ENCODE measurements at regions not wholly inside any gene's neighbourhood (a gene's known extent, or its start where the extent isn't known, plus 50 kb on each side); places are given as distances from the start of the nearest gene placed in this dataset.

- no peak for DNase-seq
Measured at GRCh38 chr7:47040795-47041347, 541.0 kb downstream of the TNS3 start.

GRCh38 chr7:47039904-47040303, 542.0 kb downstream of the TNS3 start:
- no peak for DNase-seq

DNA sequence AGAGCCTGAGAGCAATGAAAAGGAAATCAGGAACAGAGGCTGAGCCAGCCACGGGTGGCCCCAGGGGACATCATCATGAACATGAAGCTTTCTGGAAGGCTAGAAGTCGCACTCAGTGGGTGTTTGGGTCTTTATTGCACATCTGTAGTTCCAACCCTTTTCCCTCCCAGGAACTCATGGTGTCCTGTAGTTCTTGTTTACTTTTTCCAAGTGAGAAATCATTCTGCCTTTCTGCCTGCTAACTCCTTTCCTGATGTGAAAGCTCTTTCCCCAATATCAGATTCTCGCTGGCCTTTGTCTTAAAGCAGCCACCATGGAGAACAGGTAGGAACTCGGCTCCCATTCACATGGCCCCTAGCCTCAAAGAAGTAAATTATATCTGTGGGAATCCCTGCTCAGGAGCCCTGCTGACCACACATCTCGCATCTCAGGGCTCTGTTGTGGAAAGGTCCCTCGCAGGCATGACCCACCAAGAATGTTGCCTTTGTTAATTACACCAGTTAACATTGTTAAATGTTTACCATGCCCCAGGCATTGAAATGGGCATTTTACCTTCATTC, 542.7 kb downstream of the TNS3 start:
- no peak for DNase-seq

DNA sequence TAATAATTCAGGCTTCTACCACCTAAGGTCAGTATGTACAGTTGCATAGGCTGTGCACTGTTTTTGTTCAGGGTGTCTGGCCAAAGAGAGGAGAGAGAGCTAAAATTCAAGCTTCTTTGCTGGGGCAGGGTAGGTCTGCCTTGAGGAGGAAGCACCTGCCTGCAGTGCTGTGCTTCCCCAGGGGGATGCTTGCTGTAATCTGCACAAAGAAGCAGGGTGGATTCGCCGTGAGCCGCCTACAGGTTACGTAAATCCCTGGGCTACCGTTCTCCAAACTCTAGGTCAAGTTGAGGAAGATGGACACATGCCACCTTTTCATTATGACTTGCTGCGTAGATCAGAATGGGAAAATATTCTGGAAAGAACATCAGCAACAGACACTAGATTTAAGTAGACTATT, 543.3 kb downstream of the TNS3 start:
- no peak for DNase-seq

GRCh38 chr7:47037607-47038006, 544.3 kb downstream of the TNS3 start:
- DNase-seq, result no peak

DNA sequence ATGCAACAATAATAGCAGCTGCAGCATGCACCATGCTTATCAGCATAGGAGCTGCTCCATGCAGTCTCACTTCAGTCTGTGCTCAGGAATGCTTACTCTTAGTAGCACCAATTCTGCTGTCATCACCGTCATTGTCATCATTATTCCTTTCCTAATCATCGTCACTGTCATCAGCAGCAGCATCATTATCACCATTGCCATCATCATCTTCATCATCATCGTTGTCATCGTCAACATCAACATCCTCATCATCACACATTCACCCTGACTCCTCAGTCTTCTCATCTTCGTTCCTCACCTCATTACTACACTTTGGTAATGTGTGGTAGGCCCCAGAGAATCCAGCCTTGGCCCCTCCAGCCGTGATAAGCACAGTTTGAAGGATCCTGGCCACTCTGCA, 545.0 kb downstream of the TNS3 start:
- DNase-seq, result no peak

GRCh38 chr7:47035522-47035921, 546.4 kb downstream of the TNS3 start:
- no peak for DNase-seq

DNA sequence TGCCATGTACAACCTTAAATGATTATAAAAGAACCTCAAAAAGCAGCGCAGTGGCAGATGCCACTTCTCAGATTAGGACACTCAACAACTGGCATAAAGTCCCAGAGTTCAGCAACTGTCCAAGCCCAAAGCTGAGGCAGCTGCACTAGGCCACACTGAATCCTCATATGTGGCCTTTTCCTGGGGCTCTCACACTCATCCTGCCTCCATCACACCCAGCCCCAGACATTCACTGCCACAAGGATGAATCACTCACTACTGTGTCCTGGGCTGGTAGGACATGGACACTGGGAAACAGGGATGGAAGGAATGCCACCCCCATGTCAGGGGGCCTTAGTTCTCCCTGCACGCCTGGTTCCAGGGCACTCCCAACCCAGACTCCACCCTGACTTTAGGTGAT, 547.7 kb downstream of the TNS3 start:
- DNase-seq, result no peak

DNA sequence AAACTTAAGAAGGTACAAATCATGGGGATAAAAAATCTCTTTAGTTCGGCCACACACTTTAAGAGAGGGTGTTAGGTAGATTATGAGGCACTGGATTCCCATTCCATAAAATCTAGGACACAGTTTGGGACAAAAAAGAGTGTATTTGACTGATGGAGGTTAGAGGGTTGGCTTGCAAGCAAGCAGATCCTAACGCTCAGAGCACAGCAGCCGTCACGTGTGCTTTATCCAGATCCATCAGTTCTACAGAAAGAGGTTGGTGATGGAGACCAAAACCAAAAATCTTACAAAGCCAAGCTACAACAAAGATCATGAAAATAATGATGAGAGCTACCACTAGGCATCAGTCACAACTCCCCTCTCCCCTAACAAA, 549.4 kb downstream of the TNS3 start:
- no peak for DNase-seq

- DNase-seq, result no peak
Measured at GRCh38 chr7:47031786-47032535, 550.0 kb downstream of the TNS3 start.

GRCh38 chr7:47028284-47028683, 553.6 kb downstream of the TNS3 start:
- no peak for DNase-seq

- no peak for DNase-seq
Measured at GRCh38 chr7:47027695-47028240, 554.1 kb downstream of the TNS3 start.

GRCh38 chr7:47026780-47027361, 555.0 kb downstream of the TNS3 start:
- DNase-seq, result no peak

GRCh38 chr7:47024991-47025390, 556.9 kb downstream of the TNS3 start:
- no peak for DNase-seq

DNA sequence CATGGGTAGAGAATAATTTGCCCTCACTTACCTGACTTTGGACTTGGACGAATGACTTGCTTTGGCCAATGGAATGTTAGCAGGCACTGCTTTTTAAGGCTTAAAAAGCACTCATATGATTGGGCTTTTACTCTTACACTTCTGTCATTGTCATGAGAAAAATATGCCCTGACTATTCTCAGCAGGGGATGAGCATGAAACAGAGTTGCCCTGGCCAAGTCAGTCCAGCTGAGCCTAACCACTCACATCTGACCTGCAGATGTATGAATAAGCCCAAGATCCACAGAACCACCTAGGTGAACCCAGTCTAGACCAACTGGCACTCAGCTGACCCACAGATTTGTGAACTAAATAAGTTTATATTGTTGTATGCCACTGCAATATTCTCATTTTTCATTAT, 573.5 kb downstream of the TNS3 start:
- no peak for DNase-seq

- DNase-seq, result no peak
Measured at GRCh38 chr7:47007471-47007870, 574.4 kb downstream of the TNS3 start.

DNA sequence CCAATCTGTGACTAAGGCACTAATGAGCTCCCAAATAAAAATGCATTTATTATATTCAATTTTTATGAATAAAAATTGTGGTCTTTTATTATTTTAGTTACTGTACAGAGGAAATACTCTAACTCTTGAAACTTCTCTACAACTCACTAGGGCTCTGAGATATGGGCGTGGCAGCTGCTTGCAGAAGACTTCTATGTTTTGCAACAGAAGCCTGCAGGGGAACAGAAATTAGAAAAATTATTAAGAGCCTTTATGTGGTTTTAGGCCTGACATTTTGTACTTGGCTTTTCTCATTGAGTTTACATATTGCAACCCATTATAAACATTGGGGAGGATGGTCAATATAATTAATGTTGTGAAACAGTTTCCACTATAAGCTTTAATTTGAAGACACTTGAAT, 581.4 kb downstream of the TNS3 start:
- DNase-seq, result no peak

DNA sequence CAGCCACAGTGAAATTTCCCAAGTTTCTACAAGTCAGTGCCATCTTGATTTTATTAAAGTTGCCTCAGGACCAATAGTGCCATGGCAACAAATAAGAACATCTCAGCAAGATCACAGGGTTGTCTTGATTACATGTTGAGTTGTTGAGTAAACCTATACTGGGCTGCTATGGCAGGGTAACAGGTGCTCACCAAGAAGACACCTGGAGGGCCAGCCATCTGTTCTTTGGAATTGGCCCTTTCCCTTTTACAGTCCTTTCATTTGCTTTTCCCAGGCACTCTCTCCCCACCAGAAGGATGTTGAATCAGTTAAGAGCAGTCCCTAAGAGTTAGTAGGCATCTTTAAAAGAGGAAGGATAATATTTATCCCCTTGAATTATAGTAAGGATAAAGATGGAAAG, 582.0 kb downstream of the TNS3 start:
- no peak for DNase-seq

GRCh38 chr7:46996972-46997371, 584.9 kb downstream of the TNS3 start:
- no peak for DNase-seq

DNA sequence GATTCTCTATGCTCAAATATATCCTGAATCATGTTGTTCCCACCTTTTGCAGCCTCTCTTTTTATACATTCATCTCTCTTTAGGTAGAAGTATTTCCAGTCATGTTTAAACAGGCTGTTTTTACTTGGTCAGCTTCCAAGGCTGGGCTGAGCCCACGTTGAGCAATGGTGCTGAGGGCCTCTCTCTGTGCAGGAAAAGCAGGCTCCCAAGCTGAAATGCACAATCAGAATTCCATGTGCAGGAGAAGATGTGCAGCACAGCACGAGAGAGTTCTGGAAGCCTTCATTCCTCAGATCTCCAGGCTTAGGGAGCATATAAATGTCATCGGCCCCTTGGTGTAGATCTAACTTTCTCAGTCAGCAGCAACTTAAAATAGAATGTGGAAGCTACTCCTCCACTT, 588.5 kb downstream of the TNS3 start:
- DNase-seq, result no peak

DNA sequence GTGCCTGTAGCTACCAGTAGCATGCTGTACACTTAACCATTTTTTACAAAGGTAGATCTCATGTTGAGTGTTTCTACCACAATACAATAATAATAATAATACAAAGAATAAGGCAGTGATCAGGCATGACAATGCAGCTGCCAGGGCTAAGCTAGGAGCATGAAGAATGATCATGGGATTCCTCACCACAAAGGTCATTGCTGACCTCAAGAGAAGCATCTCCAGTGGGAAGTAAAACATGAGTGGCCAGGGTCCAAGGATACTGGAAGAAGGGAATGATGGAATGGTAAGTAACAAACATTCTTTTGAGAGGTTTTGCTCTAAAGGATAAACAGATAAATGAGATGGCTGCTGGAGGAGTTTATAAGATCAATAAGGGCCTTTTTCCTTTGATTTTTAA, 591.1 kb downstream of the TNS3 start:
- no peak for DNase-seq

DNA sequence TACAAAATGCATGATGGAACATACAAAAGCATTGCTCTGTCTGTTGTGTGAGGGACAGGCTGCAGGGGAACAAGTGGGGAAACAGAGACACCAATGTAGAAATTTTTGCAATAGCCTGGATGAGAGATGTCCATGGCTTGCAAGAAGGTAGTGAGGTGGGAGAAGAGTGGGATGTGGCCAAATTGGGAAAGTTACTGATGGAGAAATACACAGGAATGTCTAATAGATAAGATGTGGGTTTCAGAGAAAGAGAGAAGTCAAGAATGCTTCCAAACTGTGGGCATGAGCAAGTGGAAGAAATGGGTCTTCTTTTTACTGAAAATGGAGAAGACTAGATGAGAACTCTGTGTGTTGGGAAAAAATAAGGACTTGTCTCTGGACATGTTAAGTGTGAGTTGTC, 592.7 kb downstream of the TNS3 start:
- no peak for DNase-seq

DNA sequence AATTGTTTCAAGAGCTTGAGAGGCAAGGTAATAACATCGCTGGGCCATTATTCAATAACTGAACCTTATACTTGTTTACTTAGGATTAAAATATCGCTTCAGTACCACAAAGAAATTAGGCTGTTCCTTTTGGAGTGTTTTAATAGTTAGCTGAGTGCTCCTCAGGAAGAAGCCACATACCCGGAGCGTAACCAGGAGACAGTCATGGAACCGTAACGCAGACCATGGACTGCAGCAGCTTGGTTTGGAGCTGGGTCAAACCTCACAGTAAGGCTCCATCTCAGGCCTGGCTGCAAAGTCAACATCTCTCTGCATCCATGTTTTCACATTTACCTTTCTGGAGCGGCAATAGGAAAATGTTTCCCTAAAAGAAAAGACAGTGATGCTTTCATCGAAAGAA, 599.0 kb downstream of the TNS3 start:
- DNase-seq, result no peak

DNA sequence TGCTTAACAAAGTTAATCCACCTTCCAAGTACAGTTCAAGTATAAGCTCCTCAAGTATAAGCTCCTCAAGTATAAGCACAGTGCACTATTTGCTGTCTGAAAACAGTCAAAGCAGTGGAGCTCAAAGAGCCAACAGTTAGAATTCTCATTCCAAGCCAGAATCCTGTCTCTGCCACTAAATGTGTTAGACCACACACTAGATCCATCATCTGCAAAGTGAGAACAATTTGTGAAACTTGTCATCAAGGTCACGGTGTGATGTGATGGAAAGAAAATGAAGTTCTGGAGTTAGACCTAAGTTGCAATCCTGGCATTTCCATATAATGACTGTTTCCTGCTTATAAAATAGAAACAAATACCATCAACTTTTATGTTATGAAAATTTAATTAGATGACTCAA, 602.5 kb downstream of the TNS3 start:
- no peak for DNase-seq

All from NCI-H1694 treated with DMSO at 0.1 percent for 48 hours (cell line).